ENCODE measurements at regions not wholly inside any gene's neighbourhood (a gene's known extent, or its start where the extent isn't known, plus 50 kb on each side); places are given as distances from the start of the nearest gene placed in this dataset.
A peak's percentile ranks its signal among the peaks of the same experiment; 100 is the strongest.
"Not testable (repeated sequence)": the region's sequence is repeated elsewhere in the genome, so short reads cannot be mapped to it uniquely, and the experiment has no call there.

- not testable (repeated sequence) for DNase-seq
Observed at GRCh38 chr3:125697979-125698640, 102.8 kb upstream of the OSBPL11 start.

GRCh38 chr3:125715651-125716050 lies 120.4 kb upstream of the OSBPL11 start:
- DNase-seq: no peak

- DNase-seq: not testable (repeated sequence)
Observed at GRCh38 chr3:125732151-125732550, 136.9 kb upstream of the OSBPL11 start.

DNA sequence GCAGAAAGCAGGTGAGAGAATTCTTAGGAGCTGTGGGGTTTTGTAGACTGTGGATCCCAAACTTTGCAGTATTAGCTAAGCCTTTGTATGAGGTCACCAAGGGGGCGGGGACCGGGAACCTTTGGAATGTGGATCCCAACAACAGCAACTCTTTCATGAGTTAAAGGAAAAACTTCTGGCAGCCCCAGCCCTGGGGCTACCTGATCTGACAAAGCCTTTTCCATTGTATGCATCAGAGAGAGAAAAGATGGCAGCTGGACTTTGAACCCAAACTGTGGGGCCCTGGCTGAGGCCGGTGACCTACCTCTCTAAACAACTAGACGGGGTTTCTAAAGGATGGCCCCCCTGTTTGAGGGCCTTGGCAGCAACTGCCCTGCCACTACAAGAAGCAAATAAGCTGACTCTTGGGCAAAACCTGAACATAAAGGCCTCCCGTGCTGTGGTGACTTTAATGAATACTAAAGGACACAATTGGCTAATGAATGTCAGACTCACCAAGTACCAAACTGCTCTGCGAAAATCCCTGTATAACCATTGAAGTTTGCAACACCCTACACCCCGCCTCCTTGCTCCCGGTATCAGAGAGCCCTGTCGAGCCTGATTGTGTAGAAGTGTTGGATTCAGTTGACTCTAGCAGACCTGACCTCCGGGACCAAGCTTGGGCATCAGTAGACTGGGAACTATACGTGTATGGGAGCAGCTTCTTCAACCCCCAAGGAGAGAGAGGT lies 146.9 kb upstream of the OSBPL11 start:
- not testable (repeated sequence) for DNase-seq

DNA sequence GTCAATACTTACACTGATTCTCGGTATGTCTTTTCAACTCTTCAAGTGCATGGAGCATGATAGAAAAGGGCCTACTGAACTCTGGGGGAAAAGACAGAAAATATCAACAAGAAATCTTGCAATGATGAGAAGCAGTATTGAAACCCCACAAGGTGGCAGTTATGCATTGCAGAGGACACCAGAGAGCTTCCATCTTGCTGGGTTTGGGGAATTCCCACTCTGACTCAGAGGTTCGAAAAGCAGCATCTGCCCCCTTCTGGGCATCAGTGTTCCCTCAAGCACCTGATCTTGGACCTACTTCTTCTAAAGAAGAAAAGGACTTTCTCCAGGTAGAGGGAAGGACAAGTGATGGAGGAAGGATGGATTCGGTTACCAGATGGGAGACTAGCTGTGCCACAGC lies 147.5 kb upstream of the OSBPL11 start:
- DNase-seq: not testable (repeated sequence)

DNA sequence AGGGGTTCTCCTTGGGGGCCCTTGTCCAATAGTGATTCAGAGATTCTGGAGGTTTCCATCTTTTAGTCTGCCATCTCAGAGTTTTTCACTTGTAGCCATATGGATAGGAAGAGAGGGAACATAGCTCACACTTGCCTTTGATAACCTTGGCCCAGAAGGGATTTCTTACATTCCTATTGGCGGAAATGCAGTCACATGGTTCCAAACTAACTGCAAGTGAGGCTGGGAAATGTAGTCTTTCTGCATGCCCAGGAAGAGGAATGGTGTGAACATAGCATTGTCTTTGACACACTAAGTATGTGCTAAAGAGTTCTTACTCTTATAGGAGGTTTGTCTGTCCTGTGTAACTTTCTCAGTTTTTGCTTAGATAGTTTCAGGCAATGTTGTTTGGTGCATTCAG lies 161.8 kb upstream of the OSBPL11 start:
- not testable (repeated sequence) for DNase-seq

DNA sequence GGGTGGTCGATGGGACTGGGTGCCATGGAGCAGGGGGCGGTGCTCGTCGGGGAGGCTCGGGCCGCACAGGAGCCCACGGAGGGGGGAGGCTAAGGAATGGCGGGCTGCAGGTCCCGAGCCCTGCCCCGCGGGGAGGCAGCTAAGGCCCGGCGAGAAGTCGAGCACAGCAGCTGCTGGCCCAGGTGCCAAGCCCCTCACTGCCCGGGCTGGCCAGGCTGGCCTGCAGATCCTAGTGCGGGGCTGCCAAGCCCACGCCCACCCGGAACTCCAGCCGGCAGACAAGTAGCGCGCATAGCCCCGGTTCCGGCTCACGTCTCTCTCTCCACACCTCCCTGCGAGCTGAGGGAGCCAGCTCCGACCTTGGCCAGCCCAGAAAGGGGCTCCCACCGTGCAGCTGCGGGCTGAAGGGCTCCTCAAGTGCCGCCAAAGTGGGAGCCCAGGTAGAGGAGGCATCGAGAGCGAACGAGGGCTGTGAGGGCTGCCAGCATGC lies 163.4 kb upstream of the OSBPL11 start:
- not testable (repeated sequence) for DNase-seq

GRCh38 chr3:125762601-125763000 lies 167.3 kb upstream of the OSBPL11 start:
- not testable (repeated sequence) for DNase-seq

DNA sequence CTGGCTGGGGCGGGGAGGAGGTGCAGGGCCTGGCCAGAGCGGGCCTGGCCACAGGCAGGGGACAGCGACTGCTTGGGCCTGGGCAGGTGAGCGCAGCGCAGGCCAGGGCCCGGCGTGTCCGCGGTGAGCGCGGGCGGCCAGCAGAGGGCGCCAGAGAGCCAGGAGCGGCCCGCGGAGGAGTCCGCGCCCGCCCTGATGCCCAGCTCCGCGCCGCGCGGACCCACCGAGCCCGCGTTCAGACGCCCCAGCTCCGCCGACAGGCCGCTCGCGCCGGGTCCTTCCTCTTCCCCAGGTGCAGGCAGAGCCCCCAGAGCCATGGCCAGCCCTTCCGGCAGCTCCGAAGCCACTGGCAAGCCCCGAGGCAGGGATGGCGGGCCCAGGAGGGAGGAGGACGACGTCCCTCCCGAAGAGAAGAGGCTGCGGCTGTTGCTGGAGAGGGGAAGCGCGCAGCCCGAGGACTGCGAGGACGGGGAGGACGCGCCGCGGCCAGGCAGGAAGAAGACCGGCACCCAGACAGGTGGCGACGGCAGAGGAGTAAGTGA lies 171.1 kb upstream of the OSBPL11 start:
- DNase-seq: peak in 1 of 2 donors; percentile 29

GRCh38 chr3:125766931-125767330 lies 171.6 kb upstream of the OSBPL11 start:
- DNase-seq: not testable (repeated sequence)

DNA sequence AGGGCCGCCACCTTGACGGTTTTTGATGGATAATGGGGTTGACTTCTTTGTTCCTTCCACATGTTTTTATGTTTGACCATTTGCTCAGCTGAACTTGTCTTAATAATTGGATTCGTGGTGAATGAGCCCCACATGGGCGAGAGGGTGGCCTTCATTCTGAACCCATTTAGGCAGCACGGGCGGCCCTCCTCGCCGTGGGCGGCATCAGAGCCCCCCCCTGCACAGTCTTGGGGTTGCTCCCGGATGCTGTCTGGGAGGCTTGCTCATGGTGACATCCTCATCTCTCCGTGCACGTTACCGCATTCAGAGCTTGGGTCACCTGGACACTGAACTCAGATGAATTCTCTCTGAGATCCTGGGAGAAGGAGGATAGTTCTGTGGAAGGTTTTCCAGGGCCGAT lies 172.3 kb upstream of the OSBPL11 start:
- no peak for DNase-seq

DNA sequence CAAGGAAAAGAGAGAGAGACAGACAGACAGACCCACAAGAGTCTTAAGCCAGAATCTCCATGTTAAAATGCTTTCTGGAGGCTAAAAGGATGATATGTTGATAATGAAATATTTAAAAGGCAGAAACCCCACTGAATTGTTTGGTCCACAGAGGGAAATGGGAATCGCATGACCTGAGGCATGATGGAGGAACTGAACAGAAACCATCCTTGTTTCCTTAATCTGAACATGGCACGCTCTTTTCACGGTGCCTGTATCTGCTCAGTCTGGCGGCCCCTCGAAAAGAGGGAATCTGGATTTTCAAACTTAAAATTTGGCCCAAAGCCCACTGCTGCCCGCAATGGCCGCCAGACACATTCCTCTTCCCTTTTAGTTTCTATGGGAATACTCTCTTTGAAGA lies 173.5 kb upstream of the OSBPL11 start:
- not testable (repeated sequence) for DNase-seq

GRCh38 chr3:125771506-125771905 lies 176.2 kb upstream of the OSBPL11 start:
- DNase-seq: not testable (repeated sequence)

- DNase-seq: not testable (repeated sequence)
Observed at GRCh38 chr3:125774433-125775034, 179.2 kb upstream of the OSBPL11 start.

DNA sequence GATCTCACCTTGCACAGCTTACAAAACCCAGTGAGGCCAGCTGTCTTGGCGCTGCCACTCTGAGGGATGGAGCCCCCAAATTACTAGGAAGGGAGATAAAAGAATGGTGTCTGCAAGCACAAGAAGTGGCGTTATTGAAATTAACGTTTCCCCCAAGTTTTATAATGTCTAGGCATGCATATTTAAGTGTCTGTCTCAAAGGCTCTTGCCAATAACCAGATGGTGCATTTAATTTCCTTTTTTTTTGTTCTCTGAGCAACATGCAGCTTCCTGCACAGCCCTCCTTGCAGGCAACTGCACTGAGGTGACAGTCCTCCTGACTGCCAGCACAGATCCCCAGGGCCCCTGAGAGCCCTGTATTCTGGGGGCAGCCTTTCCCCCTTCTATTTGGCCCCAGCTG lies 179.8 kb upstream of the OSBPL11 start:
- not testable (repeated sequence) for DNase-seq

DNA sequence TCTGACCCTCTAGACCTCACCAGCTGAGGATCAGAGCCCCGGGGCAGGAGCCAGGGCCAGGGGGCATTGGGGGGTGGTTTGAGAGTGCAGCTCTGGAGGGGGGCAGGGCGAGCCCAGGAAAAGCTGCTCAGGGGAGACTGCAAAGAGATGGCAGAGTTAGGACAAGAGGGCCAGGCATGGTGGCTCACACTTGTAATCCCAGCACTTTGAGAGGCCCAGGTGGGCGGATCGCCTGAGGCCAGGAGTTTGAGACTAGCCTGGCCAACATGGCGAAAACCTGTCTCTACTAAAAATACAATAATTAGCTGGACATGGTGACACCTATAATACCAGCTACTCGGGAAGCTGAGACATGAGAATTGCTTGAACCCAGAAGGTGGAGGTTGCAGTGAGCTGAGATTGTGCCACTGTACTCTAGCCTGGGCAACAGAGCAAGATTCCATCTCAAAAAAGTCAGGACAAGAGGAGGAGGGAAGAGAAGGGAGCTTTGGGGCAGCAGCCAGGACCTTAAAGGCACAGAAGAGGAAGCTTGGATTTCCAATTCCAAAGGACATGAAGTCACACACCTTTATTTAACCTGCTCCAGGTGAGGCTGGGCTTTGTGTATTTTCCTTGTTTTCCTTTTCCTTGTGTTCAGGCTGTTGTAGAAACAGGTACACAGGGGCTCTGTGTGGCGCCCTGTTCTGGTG lies 180.5 kb upstream of the OSBPL11 start:
- DNase-seq: not testable (repeated sequence)

- not testable (repeated sequence) for DNase-seq
Observed at GRCh38 chr3:125779276-125779675, 184.0 kb upstream of the OSBPL11 start.

GRCh38 chr3:125779918-125780317 lies 184.6 kb upstream of the OSBPL11 start:
- DNase-seq: not testable (repeated sequence)

DNA sequence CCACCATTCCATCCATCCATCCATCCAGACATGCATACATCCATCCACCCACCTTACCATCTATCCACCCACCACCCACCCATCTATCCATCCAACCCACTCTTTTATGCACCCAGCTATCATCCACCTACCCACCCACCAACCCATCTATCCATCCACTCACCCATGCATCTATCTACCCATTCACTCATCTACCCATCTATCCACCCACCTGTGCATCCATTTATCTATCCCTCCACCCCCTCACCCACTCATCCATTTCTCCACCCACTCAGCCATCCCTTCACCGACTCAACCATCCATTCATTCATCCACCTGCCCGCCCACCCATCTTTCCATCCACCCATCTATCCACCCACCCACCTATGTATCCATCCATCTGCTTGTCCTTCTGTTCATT lies 186.4 kb upstream of the OSBPL11 start:
- not testable (repeated sequence) for DNase-seq

DNA sequence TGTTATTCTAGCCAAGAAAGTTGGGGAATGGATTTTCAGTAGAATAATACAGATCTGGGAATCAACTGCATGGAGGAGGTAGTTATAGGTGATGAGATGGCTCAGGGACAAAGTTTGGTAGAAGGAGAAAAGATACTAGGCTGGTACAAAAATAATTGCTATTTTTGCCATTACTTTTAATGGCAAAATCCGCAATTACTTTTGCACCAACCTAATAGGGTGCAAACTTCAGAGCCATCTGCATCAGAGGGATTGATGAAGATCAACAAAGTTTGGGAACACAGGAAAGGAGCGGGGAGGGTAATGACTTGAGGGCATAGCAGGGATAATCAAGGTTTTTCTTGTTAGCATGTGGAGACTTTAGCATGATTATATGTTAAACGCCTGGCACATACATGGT lies 178.7 kb upstream of the ROPN1B start:
- not testable (repeated sequence) for DNase-seq

DNA sequence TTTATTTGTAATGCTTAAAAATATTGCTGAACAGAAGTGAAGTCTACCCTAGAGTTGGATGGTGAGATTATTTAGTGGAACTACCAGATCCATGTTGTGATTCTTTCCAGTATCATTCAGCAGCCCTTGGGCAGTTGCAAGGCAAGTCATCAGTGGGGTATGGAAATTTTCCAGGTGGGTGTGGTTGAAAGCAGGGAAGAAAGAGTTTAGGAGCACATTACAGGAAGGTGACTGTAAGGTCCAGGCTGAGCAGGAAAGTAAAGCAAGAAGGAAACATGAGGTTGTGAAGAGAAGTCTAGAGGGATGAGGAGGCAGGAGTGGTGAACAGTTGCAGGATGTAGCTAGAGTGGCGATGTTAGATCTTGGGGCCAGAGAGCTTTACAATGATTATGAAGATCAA lies 178.0 kb upstream of the ROPN1B start:
- not testable (repeated sequence) for DNase-seq

GRCh38 chr3:125810010-125810409 lies 159.0 kb upstream of the ROPN1B start:
- not testable (repeated sequence) for DNase-seq

- not testable (repeated sequence) for DNase-seq
Observed at GRCh38 chr3:125822175-125822574, 146.8 kb upstream of the ROPN1B start.

Data from hippocampal formation (tissue), 2 donors.